Left ventricle myocardium superior (tissue), 1 donor: ENCODE measurements at regions not wholly inside any gene's neighbourhood (a gene's known extent, or its start where the extent isn't known, plus 50 kb on each side); places are given as distances from the start of the nearest gene placed in this dataset.
A peak's percentile ranks its signal among the peaks of the same experiment; 100 is the strongest.

Experiments used
- ATAC-seq: fragments of 200-7000 bp; cut with Tn5 transposase; one replicate; pipeline ENCODE4 v1.9.1; 2020; ENCODE audit warnings: mild to moderate bottlenecking, moderate library complexity
- DNase-seq: peaks from one replicate; pipeline ENCODE4 v3.0.0-alpha.2; 2020
- intact Hi-C: fragments of 100-400 bp; cut with micrococcal nuclease; formaldehyde crosslinking; loops from one replicate; pipeline ENCODE4 v1.11.0; 2022
- donor health status: DM: no; HTN: yes; CAD: no; lungs with severe emphysema.

DNA sequence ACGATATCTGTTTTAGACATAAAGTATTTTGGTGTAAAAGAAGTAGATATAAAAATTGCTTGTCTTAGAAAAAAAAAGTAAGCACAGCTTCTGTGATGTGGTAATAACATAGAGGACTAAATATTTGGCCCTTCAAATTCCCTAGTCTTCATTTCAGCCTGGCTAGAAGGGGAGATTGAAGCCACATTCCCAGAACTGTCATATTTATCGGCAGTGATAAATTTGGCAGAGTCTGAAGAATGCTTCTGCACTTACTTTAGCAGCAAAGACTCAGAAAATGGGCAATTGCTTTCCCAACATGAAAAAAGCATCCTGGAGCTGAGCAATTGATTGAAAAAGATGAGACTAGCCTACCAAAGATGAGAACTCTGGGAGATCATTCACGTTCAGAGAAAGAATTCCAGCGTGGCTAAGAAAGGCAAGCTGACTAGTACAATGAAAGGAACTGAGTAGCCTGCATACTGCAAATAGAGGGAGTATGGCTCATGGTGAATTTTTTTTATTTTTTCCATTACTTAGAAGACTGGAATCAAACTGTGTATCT is 278.7 kb upstream of the KLHL29 start:
- ATAC-seq (peak; percentile 34), DNase-seq (no peak)
- intact Hi-C loops: no loop called here

DNA sequence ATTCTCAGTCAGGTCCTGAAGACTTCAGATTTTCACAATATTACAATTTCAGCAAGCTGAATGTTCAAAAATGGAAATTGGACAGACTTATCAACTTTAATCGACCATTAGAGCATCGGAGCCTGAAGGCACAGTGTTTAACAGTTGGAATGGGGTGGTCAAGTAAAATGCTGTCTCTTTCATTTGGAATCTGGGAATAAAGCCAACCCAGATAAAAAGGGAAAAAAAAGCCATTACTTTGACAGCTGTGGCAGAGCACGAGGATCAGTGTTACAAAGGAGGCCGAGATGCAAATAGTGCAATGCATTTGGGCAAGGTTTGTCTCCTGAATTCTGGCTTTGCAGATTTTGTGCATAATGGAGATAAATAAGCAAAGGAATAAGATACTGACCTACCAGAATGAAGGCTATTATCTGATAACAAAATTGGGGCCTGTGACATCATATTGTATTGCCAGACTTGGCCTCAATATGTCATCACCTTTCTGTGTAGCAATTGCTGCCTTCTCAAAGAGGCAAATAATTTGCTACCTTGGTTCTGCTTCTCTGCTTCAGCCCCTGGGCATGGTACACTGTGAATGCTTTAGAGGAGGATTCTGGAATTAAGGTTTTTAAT is 277.5 kb upstream of the KLHL29 start:
- ATAC-seq: no peak
- intact Hi-C loops: no loop called here
- DNase-seq: no peak

DNA sequence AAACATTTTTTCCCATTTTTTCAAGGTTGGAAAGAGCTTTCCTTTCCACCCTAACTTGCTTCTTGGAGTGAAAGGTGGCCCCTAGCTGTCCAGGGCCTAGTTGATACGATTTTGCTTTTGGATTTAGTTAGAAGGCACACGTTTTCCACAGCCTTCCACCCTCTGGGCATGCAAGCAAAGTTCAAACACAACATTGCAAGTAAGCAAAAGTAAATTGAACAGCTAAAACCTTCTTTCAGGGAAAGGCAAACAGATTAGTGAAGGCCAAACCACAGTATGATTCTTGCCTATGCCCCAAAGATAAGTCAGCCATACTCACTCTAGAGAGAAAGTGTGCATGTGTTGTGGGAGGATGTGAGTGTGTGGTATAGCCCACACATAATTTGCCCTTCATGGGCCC is 273.7 kb upstream of the KLHL29 start:
- no peak for ATAC-seq
- DNase-seq: no peak
- intact Hi-C loops: no loop called here

DNA sequence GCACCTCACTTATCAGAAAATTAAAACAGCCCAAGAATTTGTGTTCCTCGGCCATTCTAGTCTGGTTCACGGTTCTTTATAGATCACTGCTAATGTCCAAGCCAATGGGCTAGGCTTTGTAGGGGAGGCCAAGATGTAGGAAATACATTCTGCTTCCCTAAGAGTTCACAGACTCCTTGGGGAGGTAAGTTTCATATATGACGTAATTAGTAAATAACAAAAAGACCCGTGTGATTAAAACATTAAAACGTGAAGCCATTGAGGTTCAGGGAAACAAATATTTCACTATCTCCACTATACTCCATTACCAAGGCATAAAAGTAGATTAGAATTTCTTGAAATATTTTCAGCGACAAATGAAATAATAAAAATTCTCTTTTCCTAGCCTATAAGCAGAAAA is 272.5 kb upstream of the KLHL29 start:
- intact Hi-C loops: no loop called here
- ATAC-seq: no peak

DNA sequence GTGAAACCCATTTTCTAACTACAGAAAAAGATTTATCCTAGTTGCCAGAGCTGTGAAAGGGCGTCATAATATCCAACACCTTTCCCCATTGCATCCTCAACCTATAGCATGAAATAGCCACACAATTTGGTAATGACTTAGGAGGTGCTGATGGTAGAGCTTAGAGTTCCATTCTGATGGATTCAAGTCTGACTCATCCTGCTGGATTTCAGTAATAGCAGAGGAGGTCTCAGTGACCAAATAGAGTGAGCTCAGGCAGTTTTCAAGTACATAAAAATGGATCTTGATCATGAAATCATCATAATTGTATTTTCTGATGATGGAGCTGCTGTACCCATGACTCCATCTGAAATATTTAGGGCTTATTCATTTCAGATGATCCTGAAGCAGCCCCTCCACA is 270.7 kb upstream of the KLHL29 start:
- DNase-seq: no peak
- intact Hi-C loops: no loop called here
- ATAC-seq: no peak

More for the DNA sequence above, 272.5 kb upstream of the KLHL29 start:
- DNase-seq: no peak

DNA sequence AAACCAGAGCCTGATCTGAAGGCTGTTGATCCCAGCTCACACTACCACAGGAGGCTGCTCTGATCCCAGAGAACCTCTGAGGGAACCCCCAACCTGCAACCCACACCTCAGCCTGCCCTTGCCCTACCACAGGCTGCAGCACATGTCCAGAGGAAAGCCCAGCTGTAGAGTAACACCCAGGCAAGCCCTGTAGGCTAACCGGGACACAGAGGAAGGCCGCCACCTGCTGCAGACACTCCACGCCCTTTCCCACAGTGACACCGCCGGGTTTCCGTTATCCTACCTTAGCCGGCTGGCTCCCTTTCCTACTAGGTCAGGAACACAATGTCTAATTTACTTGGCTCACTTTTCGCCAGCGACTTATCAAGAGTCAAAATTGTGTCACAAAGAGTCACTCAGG is 266.7 kb upstream of the KLHL29 start:
- intact Hi-C loops: no loop called here
- DNase-seq (no peak), ATAC-seq (no peak)

DNA sequence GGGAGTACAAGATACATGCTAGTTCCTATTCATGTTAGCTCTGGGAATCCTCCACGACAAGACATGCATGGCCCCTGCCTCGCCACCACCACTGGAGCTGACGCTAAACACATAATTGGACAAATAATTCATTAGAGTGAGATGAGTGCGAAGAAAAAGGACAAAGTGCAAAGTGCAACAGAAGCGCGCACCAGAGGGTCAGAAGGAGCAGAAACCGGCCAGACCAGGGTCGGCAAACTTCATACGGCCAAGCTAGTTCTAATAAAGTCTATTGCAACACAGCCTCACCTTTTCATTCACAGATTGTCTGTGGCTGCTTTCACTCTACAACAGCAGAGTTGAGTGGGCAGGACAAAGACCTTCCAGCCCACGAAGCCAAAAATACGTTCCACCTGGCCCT is 266.1 kb upstream of the KLHL29 start:
- no peak for DNase-seq
- intact Hi-C loops: no loop called here
- ATAC-seq: no peak

DNA sequence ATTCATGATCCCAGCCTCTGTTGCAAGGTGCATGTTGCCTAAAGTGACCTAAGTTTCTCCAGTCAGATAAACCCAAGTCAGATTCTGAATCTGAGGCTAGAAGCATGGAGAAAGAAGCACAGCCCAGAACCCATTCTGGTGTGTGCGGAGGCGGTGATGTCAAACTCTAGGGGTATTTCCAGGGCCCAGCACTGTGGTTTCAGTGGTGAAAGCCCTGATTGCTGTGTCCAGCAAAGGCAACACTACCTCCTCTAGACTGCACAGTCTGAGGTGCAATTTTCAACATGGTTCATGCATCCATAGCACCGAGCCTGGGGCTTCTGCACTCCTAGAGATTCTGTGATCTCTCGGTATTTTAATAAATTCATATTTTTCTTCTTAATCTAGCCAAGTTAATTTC is 264.8 kb upstream of the KLHL29 start:
- DNase-seq: no peak
- ATAC-seq: no peak
- intact Hi-C loops: no loop called here

DNA sequence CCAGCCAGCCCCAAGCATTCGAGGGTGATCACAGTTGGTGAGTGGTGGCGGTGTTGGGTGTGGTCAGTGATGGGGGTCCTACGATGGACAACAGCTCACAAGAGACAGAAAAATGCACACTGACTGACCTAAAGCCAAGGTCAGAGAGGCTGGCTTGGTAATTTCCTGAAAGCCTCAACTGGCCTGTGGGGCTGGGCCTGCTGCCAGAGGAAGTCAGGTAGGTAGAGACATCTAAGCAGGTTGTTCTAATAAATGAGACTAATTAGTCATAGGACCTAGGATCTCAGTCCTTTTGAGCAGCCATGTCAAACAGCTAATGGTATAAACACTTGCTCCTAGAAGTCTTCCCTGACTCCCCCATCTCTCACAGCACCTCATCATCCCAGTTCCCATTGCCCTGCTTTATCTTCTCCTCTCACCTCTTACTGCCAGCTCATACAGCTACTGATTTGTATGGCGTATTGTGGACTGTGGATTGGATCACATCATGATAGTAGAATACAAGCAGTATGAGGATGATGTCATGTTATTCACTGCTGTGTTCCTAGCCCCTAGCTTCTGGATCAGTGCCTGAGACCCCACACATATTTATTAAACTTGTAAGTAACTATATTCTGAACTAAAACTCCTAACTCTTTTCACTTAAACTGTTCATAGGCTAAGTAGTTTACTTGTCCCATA is 262.9 kb upstream of the KLHL29 start:
- ATAC-seq (no peak), DNase-seq (no peak)
- intact Hi-C loops: no loop called here

DNA sequence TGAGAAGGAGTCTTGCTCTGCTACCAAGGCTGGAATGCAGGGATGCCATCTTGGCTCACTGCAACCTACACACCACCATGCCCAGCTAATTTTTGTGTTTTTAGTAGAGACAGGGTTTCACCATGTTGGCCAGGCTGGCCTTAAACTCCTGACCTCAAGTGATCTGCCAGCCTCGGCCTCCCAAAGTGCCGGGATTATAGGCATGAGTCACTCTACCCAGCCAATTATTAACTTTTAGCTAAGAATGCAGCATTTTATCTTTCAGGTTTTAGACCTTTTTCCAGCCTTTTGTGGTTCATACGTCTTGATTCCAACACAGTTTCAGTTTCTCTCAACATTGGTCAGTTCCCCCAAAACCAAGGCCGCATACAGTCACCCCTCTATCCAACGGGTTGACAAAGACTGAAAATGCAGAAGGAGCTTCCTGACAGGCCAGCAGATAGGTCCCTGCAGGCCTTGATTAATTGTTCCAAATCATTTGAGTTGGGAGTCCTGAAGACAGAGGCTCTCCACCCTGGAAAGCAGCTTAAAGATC is 262.2 kb upstream of the KLHL29 start:
- DNase-seq (no peak), ATAC-seq (no peak)
- intact Hi-C loops: no loop called here

DNA sequence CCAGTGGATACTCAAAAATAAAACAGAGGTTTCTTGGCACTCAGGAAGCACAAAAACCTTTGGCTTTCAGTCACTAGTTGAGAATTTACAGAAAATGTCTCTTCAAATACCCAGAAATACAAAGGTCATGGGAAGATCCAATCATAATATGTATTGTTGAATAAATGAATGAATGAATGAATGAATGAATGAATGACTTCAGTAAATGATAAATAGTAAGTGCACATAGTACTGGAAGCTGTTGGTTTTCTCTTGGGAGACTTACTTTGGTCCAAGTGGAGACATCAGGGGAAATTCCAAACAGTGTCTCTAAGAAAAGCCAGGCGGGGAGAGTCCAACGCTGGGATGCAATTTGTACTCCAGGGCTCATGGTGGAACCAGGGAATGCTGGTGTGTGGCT is 261.3 kb upstream of the KLHL29 start:
- intact Hi-C loops: no loop called here
- DNase-seq: no peak
- no peak for ATAC-seq

DNA sequence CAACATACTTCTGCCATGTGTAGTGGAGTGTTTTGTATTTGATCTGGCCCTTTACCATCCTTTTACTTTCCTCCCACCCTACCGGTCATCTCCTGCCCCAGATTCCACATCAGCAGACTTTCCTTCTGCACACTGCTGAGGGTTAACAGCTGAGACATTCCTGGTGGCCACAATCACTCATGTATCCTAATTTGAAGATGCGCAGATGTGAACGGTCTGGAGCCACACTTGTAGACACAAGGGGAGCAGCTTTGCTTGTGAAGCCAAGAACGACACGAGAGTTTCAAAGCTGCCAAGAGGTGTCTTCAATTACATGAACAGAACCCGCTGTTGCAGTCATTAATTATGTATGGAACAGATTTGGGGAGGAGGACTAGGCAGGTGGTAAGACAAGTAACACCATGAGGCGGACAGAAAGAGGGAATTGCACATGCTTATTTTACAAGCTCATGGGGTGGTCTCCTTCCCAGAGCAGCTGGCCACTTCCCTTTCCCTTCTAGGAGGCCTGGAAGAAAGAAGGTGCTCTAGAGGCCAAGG is 260.7 kb upstream of the KLHL29 start:
- DNase-seq: no peak
- intact Hi-C loops: no loop called here
- ATAC-seq: no peak

DNA sequence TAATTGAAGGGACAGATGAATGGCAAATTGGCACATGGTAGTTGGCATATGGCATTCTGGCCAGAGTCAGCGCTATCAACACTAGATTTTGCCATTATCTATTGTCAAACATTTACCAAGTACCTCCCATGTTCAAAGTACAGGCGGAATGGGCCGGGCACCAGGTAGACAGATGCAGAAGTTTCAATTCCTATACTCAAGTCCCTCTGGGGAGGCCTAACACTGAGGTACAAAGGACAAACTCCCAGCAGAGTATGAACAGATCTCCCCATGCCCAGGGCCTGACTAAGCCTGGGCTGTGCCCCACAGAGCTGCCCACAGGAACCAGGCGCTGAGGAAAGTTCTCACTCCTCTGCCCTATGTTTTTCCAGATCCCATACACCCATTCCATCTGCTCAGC is 257.5 kb upstream of the KLHL29 start:
- no peak for ATAC-seq
- DNase-seq: no peak
- intact Hi-C loops: no loop called here

DNA sequence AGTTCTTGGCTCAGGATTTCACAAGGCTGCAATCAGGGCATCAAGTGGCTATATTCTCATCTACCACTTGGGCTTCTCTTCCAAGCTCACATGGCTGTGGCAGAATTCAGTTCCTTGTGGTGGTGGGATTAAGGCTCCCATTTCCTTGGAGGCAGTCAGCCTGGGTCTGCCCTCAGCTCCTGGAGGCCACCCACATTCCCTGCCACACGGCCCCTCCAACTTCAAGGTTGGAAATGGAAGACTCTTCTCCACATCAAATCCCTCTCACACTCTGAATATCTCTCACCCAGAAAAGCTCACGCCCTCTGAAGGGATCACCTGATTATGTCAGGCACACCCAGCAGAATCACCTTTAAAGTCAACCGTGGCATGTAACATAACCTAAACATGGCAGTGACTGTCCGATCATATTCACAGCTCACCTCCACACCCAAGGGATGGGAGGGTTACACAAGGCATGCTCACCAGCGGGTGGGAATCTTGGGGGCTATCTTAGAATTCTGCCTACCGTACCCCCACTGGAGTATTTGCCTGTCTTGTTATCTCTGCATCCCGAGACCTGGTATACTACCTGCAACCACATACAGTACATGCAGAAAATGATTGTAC is 256.2 kb upstream of the KLHL29 start:
- DNase-seq (no peak), ATAC-seq (no peak)
- intact Hi-C loops: no loop called here

DNA sequence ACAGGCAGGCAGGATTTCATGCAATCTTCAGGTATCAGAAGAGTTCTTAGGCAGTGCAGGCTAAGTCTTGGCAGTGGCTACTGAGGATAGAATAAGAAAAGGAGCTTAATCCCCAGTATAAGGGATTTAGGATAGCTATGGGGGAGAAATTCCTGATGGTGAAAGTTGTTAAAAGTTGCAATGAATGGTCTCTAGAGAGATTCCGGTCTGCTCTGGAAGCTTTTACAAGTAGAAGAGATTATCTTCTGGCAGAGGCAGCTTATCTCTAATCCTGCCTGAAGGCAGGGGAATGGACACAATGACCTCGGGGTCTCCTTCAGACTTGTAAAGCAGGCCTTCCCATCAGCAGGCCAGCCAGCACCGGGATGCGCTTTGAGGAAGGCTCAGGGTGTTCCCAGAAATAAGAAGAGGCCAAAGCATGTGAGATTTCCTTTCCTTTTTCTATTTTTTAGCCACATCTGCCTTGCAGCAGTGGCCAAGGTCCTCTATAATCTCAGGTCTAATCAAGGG is 253.9 kb upstream of the KLHL29 start:
- DNase-seq (no peak), ATAC-seq (no peak)

DNA sequence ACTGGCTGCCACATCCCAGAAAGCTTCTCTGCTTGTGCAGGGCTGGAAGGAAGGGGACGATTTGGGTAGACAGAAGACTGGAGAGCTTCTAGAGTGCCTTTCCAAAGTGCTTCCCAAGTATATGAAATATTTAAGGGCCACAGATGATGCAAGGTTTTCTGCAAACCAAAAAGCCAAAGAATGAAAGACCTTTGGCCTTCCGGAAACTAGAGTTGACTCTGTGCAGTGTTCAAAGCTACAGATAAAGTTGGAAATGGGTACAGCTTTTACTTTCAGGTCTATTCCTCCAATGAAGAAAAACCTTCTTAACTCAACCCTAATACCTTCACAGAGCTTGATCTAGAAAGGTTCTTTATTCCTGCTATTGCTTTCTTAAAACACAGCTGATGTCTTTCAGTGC is 253.0 kb upstream of the KLHL29 start:
- intact Hi-C loops: no loop called here
- DNase-seq (no peak), ATAC-seq (no peak)

More for the DNA sequence above, 253.9 kb upstream of the KLHL29 start:
- intact Hi-C loops: no loop called here

DNA sequence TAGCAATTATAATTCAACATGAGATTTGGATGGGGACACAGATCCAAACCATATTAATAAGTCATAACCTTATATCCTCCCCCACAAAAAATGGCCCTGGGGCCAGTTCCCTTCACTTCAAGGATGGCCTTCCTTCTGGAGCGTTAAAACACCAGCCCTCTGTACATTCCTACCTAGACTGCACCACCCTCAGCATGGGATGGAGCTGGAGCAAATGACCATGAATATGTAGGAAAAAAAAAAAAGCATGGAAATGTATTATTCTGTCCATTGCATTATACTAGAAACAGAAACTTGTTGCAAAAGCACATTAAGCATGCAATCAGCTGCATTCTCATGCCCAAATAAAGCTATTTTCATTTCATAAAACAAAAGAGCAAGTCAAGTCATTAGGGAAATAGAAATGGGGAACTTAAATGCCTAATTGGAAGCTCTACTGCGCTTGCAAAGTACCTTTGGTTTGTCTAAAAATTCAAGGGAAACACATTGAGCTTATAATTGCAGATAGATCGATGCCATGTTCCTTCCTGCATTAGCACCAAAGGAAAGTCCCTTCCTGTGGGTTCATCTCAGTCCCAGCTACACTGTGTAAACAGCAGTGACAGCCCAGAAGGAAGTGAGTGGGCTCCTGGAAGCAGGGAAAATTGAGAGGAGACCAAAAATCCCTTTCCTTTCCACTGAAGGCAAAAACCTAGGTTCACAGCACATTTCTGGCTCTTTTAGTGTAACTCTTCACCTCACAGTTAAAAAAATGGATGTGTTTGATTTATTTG is 252.0 kb upstream of the KLHL29 start:
- intact Hi-C loops: no loop called here
- no peak for DNase-seq
- no peak for ATAC-seq

DNA sequence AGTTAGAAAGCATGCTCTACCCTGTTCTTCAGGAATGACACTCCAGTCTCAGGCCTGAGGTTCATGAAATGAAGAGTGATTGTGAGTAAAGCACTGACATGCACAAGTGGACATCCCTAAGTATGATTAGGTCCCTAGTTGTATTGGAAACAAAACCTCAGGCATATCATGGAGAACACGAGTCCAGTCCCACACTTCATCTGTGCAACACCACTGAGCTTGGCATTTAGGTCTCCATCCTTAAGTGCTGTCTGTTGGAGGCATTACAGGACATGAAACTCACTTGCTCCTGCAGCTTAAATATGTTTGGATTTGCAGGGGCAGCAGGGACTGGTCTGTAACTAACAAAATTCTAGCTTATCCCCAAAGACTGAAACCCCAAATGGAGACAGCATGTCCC is 250.3 kb upstream of the KLHL29 start:
- DNase-seq (no peak), ATAC-seq (peak; percentile 42)
- intact Hi-C loops: no loop called here

DNA sequence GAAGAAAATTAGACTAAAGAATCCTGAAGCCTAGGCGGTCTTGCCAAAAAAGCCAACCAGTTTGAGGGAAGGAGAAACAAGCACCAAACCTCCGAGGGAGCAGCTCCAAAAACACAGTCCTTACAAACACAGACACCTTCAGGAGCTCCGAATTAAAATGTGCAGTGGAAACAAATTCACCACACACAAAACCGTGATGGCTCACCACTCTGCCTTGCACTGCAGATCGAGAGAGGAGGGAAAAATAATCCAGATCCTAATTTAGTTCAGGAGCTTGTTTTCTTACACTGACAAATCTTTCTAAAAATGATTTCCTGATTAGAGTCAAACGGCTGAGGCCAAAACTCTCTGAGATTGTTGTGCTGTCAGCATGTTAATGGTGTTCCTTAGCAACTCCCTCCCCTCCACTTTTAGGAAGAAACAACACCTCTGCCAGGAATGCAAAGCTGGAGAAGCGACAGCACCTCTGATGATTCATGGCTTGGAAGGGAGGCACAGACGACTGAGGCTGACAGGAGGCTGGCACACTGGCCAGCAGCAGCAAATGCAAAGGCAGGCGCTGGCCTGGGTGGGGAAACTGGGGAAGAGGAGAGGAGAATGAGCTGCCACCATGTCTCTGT is 249.4 kb upstream of the KLHL29 start:
- ATAC-seq (peak; percentile 93), DNase-seq (peak; percentile 41)
- intact Hi-C loops: no loop called here
